HFF-Myc (cell line): ENCODE measurements at regions not wholly inside any gene's neighbourhood (a gene's known extent, or its start where the extent isn't known, plus 50 kb on each side); places are given as distances from the start of the nearest gene placed in this dataset.

Experiments used
- DNase-seq: peaks from one replicate; pipeline ENCODE4 v3.0.0-alpha.2; 2011; ENCODE audit warnings: low read depth; ENCODE audit errors: extremely low read depth
- H3K4me3 ChIP-seq: replicated peaks from 2 replicates; pipeline ENCODE4 v1.5.1; 2011; ENCODE audit warnings: low read depth, mild to moderate bottlenecking, control low read depth, low read length
- TF ChIP-seq, protein P1 (sequence below): IDR thresholded peaks from 2 replicates; pipeline ENCODE4 v1.5.1; 2012; ENCODE audit warnings: mild to moderate bottlenecking, low read depth, low read length, control low read depth; ENCODE audit errors: missing control alignments

DNA sequence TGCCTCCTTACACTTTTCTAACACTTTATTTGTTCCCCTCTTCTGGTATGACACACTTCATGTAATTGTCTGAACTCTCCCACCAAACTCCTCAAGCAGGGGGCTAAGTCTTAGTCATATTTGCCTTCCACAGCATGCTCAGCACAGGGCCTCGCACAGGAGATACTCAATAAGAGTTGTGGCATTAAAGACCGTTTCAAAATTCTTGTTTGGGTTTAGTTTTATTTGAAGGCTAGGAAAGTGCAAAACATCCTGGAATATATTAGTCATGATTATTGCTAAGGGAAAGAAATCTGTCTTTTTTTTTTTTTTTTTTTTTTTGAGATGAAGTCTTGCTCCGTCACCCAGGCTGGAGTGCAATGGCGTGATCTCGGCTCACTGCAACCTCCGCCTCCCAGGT lies 137.6 kb upstream of the ECI2 start:
- TF ChIP-seq, protein P1, sequence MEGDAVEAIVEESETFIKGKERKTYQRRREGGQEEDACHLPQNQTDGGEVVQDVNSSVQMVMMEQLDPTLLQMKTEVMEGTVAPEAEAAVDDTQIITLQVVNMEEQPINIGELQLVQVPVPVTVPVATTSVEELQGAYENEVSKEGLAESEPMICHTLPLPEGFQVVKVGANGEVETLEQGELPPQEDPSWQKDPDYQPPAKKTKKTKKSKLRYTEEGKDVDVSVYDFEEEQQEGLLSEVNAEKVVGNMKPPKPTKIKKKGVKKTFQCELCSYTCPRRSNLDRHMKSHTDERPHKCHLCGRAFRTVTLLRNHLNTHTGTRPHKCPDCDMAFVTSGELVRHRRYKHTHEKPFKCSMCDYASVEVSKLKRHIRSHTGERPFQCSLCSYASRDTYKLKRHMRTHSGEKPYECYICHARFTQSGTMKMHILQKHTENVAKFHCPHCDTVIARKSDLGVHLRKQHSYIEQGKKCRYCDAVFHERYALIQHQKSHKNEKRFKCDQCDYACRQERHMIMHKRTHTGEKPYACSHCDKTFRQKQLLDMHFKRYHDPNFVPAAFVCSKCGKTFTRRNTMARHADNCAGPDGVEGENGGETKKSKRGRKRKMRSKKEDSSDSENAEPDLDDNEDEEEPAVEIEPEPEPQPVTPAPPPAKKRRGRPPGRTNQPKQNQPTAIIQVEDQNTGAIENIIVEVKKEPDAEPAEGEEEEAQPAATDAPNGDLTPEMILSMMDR, result no peak
- H3K4me3 ChIP-seq, result no peak overlapping the region
- no peak for DNase-seq

DNA sequence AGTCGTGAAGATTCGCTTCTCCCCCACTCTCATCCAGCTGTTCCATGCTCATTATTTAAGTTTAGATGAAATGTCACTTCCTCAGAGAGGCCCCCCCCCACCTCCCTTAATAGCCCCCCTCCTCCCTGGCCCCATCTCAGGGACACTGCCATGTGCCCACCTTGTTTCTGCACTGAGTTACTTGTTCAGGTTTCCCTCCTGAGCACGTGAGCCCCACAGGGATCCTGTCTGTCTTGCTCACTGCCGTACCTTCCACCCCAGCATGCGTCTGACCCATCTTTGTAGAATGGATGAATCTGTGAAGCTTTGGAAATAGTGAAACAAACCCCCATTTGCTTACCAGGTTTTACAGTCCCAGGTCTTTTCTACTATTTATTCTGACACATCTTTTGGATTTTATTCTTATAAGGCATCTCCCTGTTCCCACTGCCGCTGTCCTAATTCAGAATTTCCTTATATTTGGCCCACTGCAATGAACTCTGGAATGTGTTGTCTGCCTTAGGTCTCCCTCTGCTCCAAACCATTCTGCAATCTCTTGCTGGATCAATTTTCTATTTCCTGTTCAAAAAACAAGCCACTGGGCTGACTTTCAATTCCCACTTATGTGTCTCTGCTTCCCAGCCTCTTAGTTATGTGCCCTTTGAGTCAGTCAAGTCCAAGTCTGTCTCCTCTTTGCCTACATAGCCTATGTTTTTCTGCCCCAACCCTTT lies 136.5 kb upstream of the ECI2 start:
- TF ChIP-seq, protein P1, result no peak
- H3K4me3 ChIP-seq, result no peak overlapping the region
- DNase-seq, result no peak

DNA sequence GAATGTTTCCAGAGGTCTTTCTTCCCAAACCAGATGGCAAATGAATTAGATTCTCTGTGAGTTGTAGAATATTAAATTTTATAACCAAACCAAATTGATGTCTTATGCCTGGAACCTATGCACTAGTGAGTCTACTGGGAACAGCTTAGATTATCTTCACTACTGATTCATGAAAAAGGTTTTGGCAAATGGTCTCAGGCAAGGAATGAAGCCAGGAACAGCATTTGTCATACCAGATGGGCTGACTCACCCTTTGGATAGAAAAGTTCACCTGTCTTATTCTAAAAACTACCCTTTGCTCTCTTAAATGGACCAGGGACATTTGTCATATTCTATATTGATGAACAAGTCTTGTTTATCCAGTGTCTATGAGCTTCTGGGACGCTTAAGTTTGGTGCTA lies 135.4 kb upstream of the ECI2 start:
- no peak for DNase-seq
- TF ChIP-seq, protein P1, result no peak
- H3K4me3 ChIP-seq, result no peak overlapping the region

DNA sequence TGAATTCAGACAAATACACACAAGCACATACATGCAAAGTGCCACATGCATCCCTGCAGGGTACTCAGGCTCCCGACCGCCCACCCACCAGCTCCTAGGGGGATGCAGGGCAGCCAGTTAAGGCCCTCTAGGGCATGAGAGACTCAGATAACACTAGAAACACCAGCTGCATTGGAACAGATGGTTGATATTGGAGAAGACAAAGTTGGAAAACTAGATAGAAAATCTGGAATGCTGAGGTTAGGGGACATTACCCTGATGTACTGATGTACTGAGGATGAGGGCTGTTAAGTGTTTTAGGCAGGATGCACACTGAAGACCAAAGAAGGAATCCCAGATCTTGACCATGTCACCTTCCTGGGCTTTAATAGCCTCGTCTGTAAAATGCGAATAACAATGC lies 134.6 kb upstream of the ECI2 start:
- DNase-seq, result no peak
- no peak overlapping the region for H3K4me3 ChIP-seq
- TF ChIP-seq, protein P1, result no peak

DNA sequence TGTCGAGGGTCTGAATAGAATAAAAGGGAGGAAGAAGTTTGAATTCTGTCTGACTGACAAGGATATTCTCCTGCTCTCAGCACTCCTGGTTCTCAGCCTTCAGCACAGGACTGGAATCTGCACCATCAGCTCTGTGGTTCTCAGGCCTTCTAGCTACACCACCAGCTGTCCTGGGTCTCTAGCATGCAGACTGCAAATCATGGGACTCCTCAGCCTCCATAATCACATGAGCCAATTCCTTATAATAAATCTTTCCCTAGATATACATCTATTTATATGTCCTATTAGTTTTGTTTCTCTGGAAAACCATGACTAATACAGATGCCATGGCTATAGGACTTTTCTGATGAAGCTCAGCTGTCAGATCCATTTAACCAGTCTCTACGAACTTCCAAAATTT lies 132.8 kb upstream of the ECI2 start:
- TF ChIP-seq, protein P1, result no peak
- H3K4me3 ChIP-seq, result no peak overlapping the region
- no peak for DNase-seq

DNA sequence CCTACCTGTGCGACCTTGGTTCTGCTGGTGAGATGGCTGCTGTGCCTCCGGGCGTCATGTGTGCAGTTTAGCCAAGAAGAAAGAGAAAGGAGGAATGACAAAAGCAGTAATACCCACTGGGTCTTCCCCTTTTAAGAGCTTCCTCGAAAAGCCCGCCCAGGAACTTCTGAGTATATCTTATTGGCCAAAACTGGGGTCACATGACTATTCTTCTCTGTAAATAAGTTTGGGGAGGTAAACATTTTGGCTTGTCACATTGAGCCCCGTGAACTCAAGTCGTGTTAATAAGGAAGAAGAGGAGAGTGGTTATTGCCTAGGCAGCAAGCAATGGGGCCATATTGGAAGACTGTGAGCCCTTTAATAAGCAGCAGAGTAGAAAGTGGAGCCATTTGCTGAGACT lies 130.4 kb upstream of the ECI2 start:
- DNase-seq, result no peak
- no peak overlapping the region for H3K4me3 ChIP-seq
- TF ChIP-seq, protein P1, result no peak

DNA sequence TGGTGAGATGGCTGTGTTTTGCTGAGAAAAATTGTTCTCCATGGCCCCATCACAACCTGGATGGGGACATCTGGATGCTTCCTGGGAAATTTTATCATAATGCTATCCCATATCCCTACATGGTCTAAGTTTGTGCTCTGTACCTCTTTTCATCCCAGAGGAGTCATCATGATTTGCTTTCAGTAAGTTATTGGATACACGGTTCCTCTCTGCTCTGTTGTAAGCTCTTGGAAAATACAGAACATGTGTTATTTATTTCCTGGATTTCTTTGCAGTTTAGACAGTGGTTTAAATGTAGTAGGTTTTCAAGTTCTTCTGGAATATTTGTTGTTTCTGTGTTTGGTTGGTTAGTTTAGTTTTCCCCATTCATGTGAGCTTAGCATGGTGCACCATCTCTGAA lies 129.2 kb upstream of the ECI2 start:
- no peak for DNase-seq
- no peak overlapping the region for H3K4me3 ChIP-seq
- TF ChIP-seq, protein P1, result no peak
